GM23338 (cell line): ENCODE measurements at regions not wholly inside any gene's neighbourhood (a gene's known extent, or its start where the extent isn't known, plus 50 kb on each side); places are given as distances from the start of the nearest gene placed in this dataset.

Source experiments
- ATAC-seq: fragments of 200-7000 bp; cut with Tn5 transposase; 3 replicates; pipeline ENCODE4 v1.9.1; 2020
- DNase-seq: peaks from one replicate; pipeline ENCODE4 v3.0.0-alpha.2; 2015; ENCODE audit warnings: low spot score
- H2AFZ ChIP-seq: fragments of 200-600 bp; sonication (generic); 2 replicates; pipeline ENCODE4 v1.8.0; 2016; ENCODE audit warnings: antibody characterized with exemption, mild to moderate bottlenecking, moderate library complexity
- H3F3A ChIP-seq: fragments of 200-600 bp; sonication (generic); replicated peaks from 2 replicates; pipeline ENCODE4 v1.8.0; 2017; ENCODE audit warnings: antibody characterized with exemption, mixed run types, low read depth
- H3K27ac ChIP-seq: fragments of 200-600 bp; sonication (generic); 2 replicates; pipeline ENCODE4 v1.6.1; 2016; ENCODE audit warnings: low read depth
- H3K27me3 ChIP-seq: fragments of 200-600 bp; sonication (generic); 2 replicates; pipeline ENCODE4 v1.8.0; 2016; ENCODE audit warnings: mild to moderate bottlenecking, mixed run types, moderate library complexity; ENCODE audit not compliant: insufficient read depth
- H3K36me3 ChIP-seq: fragments of 200-600 bp; sonication (generic); 2 replicates; pipeline ENCODE4 v1.8.0; 2016; ENCODE audit warnings: mild to moderate bottlenecking; ENCODE audit not compliant: insufficient read depth
- H3K4me1 ChIP-seq: fragments of 200-600 bp; sonication (generic); 2 replicates; pipeline ENCODE4 v1.8.0; 2016; ENCODE audit warnings: mild to moderate bottlenecking, moderate library complexity; ENCODE audit not compliant: insufficient read depth
- H3K4me2 ChIP-seq: fragments of 200-600 bp; sonication (generic); 2 replicates; pipeline ENCODE4 v1.7.1; 2017; ENCODE audit warnings: mixed run types
- H3K4me3 ChIP-seq: fragments of 200-600 bp; sonication (generic); 2 replicates; pipeline ENCODE4 v1.6.1; 2016; ENCODE audit warnings: mixed run types
- H3K79me2 ChIP-seq: fragments of 200-600 bp; sonication (generic); replicated peaks from 2 replicates; pipeline ENCODE4 v1.8.0; 2017; ENCODE audit warnings: mild to moderate bottlenecking; ENCODE audit not compliant: insufficient read depth
- H3K9me2 ChIP-seq: fragments of 200-600 bp; sonication (generic); 2 replicates; pipeline ENCODE4 v1.8.0; 2017; ENCODE audit not compliant: insufficient read depth
- H4K20me1 ChIP-seq: fragments of 200-600 bp; sonication (generic); replicated peaks from 2 replicates; pipeline ENCODE4 v1.8.0; 2017; ENCODE audit warnings: mild to moderate bottlenecking; ENCODE audit not compliant: insufficient read depth
- H3K27ac Mint-ChIP-seq: 2 replicates; pipeline ENCODE4 v1.8.0; 2020; ENCODE audit warnings: inconsistent platforms, mild to moderate bottlenecking, moderate library complexity, mixed read lengths
- H3K27me3 Mint-ChIP-seq: 3 replicates; pipeline ENCODE4 v1.8.0; 2022; ENCODE audit warnings: low read depth, mild to moderate bottlenecking, moderate library complexity, mixed read lengths, inconsistent platforms; ENCODE audit not compliant: insufficient read depth, poor library complexity
- H3K36me3 Mint-ChIP-seq: 3 replicates; pipeline ENCODE4 v1.8.0; 2021; ENCODE audit warnings: low read depth, mild to moderate bottlenecking, inconsistent platforms, moderate library complexity, mixed read lengths
- H3K4me1 Mint-ChIP-seq: 3 replicates; pipeline ENCODE4 v1.8.0; 2020; ENCODE audit warnings: mild to moderate bottlenecking, inconsistent platforms, mixed read lengths
- H3K4me3 Mint-ChIP-seq: 3 replicates; pipeline ENCODE4 v1.8.0; 2021; ENCODE audit warnings: moderate library complexity, mild to moderate bottlenecking, inconsistent platforms, mixed read lengths
- H3K9me3 Mint-ChIP-seq: 3 replicates; pipeline ENCODE4 v1.8.0; 2020; ENCODE audit warnings: moderate library complexity, mild to moderate bottlenecking, inconsistent platforms, mixed read lengths
- CREB1 ChIP-seq: fragments of 250-450 bp; sonication (Bioruptor Pico); IDR thresholded peaks from 2 replicates; pipeline ENCODE4 v1.5.0; 2020; ENCODE audit warnings: low read depth, mild to moderate bottlenecking, moderate library complexity
- CTCF ChIP-seq, 2 experiments: fragments of 200-600 bp in 1 of 2; sonication (generic) in 1 of 2; conservative IDR thresholded peaks; 2 replicates each; pipeline versions ENCODE4 v1.5.1 to v1.6.1; 2016 to 2017; ENCODE audit warnings: antibody characterized with exemption in 2 of 2, low read depth in 2 of 2, mild to moderate bottlenecking in 2 of 2, moderate library complexity in 1 of 2
- ETS1 ChIP-seq: IDR thresholded peaks from 2 replicates; pipeline ENCODE4 v1.6.1; 2016; ENCODE audit warnings: antibody characterized with exemption
- EZH2 ChIP-seq: fragments of 200-600 bp; sonication (generic); IDR thresholded peaks from one replicate; pipeline ENCODE4 v1.8.0; 2017; ENCODE audit warnings: antibody characterized with exemption, mild to moderate bottlenecking, low read depth; ENCODE audit not compliant: unreplicated experiment
- EZH2phosphoT487 ChIP-seq: fragments of 200-600 bp; sonication (generic); IDR thresholded peaks from one replicate; pipeline ENCODE4 v1.8.1; 2018; ENCODE audit warnings: antibody characterized with exemption; ENCODE audit not compliant: unreplicated experiment
- JUNB ChIP-seq: IDR thresholded peaks from one replicate; pipeline ENCODE4 v1.6.1; 2016; ENCODE audit warnings: antibody characterized with exemption; ENCODE audit not compliant: unreplicated experiment
- NANOG ChIP-seq: IDR thresholded peaks from 2 replicates; pipeline ENCODE4 v1.6.1; 2016; ENCODE audit warnings: antibody characterized with exemption, borderline replicate concordance
- POLR2AphosphoS5 ChIP-seq: IDR thresholded peaks from 2 replicates; pipeline ENCODE4 v1.6.1; 2016; ENCODE audit warnings: antibody characterized with exemption, low read depth
- REST ChIP-seq: IDR thresholded peaks from one replicate; pipeline ENCODE4 v1.6.1; 2018; ENCODE audit warnings: antibody characterized with exemption; ENCODE audit not compliant: unreplicated experiment
- STAT1 ChIP-seq: IDR thresholded peaks from one replicate; pipeline ENCODE4 v1.6.1; 2016; ENCODE audit warnings: antibody characterized with exemption; ENCODE audit not compliant: unreplicated experiment
- ZNF114 ChIP-seq: fragments of 250-450 bp; sonication (Bioruptor Pico); IDR thresholded peaks from 2 replicates; pipeline ENCODE4 v1.5.0; 2020; ENCODE audit warnings: mild to moderate bottlenecking, moderate library complexity
- ZNF331 ChIP-seq: fragments of 250-450 bp; sonication (Bioruptor Pico); IDR thresholded peaks from 2 replicates; pipeline ENCODE4 v1.5.0; 2020; ENCODE audit warnings: low read depth, mild to moderate bottlenecking, moderate library complexity
- ZNF462 ChIP-seq: fragments of 250-450 bp; sonication (Bioruptor Pico); IDR thresholded peaks from 2 replicates; pipeline ENCODE4 v1.5.0; 2020; ENCODE audit warnings: mild to moderate bottlenecking, moderate library complexity

GRCh38 chr1:75985827-75986226, 53.6 kb upstream of the ASB17 start:
- no peak overlapping the region for H2AFZ ChIP-seq
- H3K4me3 ChIP-seq = no peak overlapping the region
- no peak overlapping the region for H3K4me2 ChIP-seq
- no peaks in the 10 kb centered on the region for H3K36me3 ChIP-seq
- no peaks in the 10 kb centered on the region for H3K79me2 ChIP-seq
- TF ChIP-seq REST = no peak
- no peak for TF ChIP-seq EZH2
- no peak for TF ChIP-seq ETS1
- TF ChIP-seq ZNF462 (CRISPR knock-in tag) = no peak
- TF ChIP-seq CTCF (conservative IDR thresholded peaks at IDR 0.05; ENCODE audit: low read depth in 2 of 2) = no peak
- no peak for TF ChIP-seq POLR2AphosphoS5
- TF ChIP-seq ZNF114 (CRISPR knock-in tag) = no peak
- no peak for TF ChIP-seq JUNB
- no peak for TF ChIP-seq ZNF331 (CRISPR knock-in tag)
- TF ChIP-seq EZH2phosphoT487 = no peak
- no peak for TF ChIP-seq STAT1
- no peak for TF ChIP-seq CREB1 (CRISPR knock-in tag)
- no peak for TF ChIP-seq NANOG
- H4K20me1 ChIP-seq = no peaks in the 10 kb centered on the region
- Mint-ChIP-seq H3K27ac (no peak overlapping the region), H3K4me3 (no peak overlapping the region), H3K4me1 (no peaks in the 10 kb centered on the region), H3K27me3 (no peaks in the 10 kb centered on the region), H3K9me3 (peaks cover 14% of the 10 kb centered on the region; the same call in 2 of the 3 replicates), H3K36me3 (peaks cover 8% of the 10 kb centered on the region; the same call in 2 of the 3 replicates)
- no peaks in the 10 kb centered on the region for H3K27me3 ChIP-seq
- H3F3A ChIP-seq = no peaks in the 10 kb centered on the region
- H3K9me2 ChIP-seq = peaks cover 10% of the 10 kb centered on the region; the same call in 1 of the 2 replicates
- no peak overlapping the region for H3K27ac ChIP-seq
- no peaks in the 10 kb centered on the region for H3K4me1 ChIP-seq
- ATAC-seq (no peak), DNase-seq (no peak)
